ENCODE measurements at regions not wholly inside any gene's neighbourhood (a gene's known extent, or its start where the extent isn't known, plus 50 kb on each side); places are given as distances from the start of the nearest gene placed in this dataset.

GRCh38 chr1:233790121-233790520 lies 114.4 kb upstream of the SLC35F3 start:
- Histone ChIP-seq H3K36me3 (ENCODE audit: control insufficient read depth in 2 of 2, insufficient read depth in 1 of 2, low read length in 2 of 2) (no peaks in the 10 kb centered on the region), H3K9me3 (ENCODE audit: control insufficient read depth, insufficient read depth, low read depth, low read length) (no peaks in the 10 kb centered on the region), H3K27ac (ENCODE audit: extremely low read depth, low read depth, low read length) (no peak overlapping the region), H3K4me3 (ENCODE audit: low read depth, low read length) (no peak overlapping the region), H3K4me1 (ENCODE audit: control insufficient read depth, insufficient read depth, low read length) (no peaks in the 10 kb centered on the region)
- TF ChIP-seq REST (tag by site-specific recombination; IDR thresholded peaks at IDR 0.05) (no peak), ELK4 (IDR thresholded peaks at IDR 0.05; ENCODE audit: borderline replicate concordance, low read depth, low read length) (no peak), PATZ1 (tag by site-specific recombination; IDR thresholded peaks at IDR 0.05) (no peak), ZNF121 (tag by site-specific recombination; IDR thresholded peaks at IDR 0.05) (no peak), GFI1B (tag by site-specific recombination; IDR thresholded peaks at IDR 0.05) (no peak), ZSCAN5A (tag by site-specific recombination; IDR thresholded peaks at IDR 0.05) (no peak), ZNF830 (tag by site-specific recombination; IDR thresholded peaks at IDR 0.05; ENCODE audit: low read depth) (no peak)
- ChIA-PET POLR2A (no interaction called here), CTCF (interaction anchor here (0.8 to 1.9 kb wide), 4 partner anchors 13 to 348 kb away, joined by 3 to 5 read pairs (median 4); no protein-coding TSS in a partner anchor)

- CTCF ChIA-PET = interaction anchor here (0.5 to 3.9 kb wide), 31 partner anchors 10 to 1331 kb away, joined by 3 to 43 read pairs (median 4); no protein-coding TSS in a partner anchor
- peak; percentile 91 for TF ChIP-seq ZNF2 (tag by site-specific recombination; IDR thresholded peaks at IDR 0.05)
- 0 out of 2 replicates have a peak, but pooled peaks have one; percentile 46 for TF ChIP-seq ZFP37 (tag by site-specific recombination; IDR thresholded peaks at IDR 0.05)
- no peak for TF ChIP-seq KLF1 (tag by site-specific recombination; IDR thresholded peaks at IDR 0.05)
- no peak for TF ChIP-seq OVOL3 (tag by site-specific recombination; IDR thresholded peaks at IDR 0.05)
- TF ChIP-seq ZSCAN30 (tag by site-specific recombination; IDR thresholded peaks at IDR 0.05) = 0 out of 2 replicates have a peak, but pooled peaks have one; percentile 61
- peak; percentile 69 for TF ChIP-seq PRDM10 (tag by site-specific recombination; IDR thresholded peaks at IDR 0.05)
- 0 out of 2 replicates have a peak, but pooled peaks have one; percentile 48 for TF ChIP-seq ZNF391 (tag by site-specific recombination; IDR thresholded peaks at IDR 0.05; ENCODE audit: borderline replicate concordance, low read depth)
- no peak for TF ChIP-seq ZNF629 (tag by site-specific recombination; IDR thresholded peaks at IDR 0.05)
- TF ChIP-seq ZNF654 (tag by site-specific recombination; IDR thresholded peaks at IDR 0.05; ENCODE audit: low read depth) = peak; percentile 77
- TF ChIP-seq ZBTB20 (tag by site-specific recombination; IDR thresholded peaks at IDR 0.05) = no peak
- TF ChIP-seq CTCF (tag by site-specific recombination; IDR thresholded peaks at IDR 0.05) = peak; percentile 90
- 0 out of 2 replicates have a peak, but pooled peaks have one; percentile 21 for TF ChIP-seq ZNF664 (tag by site-specific recombination; IDR thresholded peaks at IDR 0.05)
- TF ChIP-seq ZNF433 (tag by site-specific recombination; IDR thresholded peaks at IDR 0.05; ENCODE audit: low read depth) = 0 out of 2 replicates have a peak, but pooled peaks have one; percentile 4
Observed at GRCh38 chr1:233790662-233791371, 113.7 kb upstream of the SLC35F3 start.

More at GRCh38 chr1:233790662-233791371, 113.7 kb upstream of the SLC35F3 start:
- POLR2A ChIA-PET = no interaction called here
- H3K9me3 ChIP-seq (ENCODE audit: control insufficient read depth, insufficient read depth, low read depth, low read length) = no peaks in the 10 kb centered on the region
- no peak overlapping the region for H3K4me3 ChIP-seq (ENCODE audit: low read depth, low read length)
- no peaks in the 10 kb centered on the region for H3K36me3 ChIP-seq (ENCODE audit: control insufficient read depth in 2 of 2, insufficient read depth in 1 of 2, low read length in 2 of 2)
- no peaks in the 10 kb centered on the region for H3K4me1 ChIP-seq (ENCODE audit: control insufficient read depth, insufficient read depth, low read length)
- no peak overlapping the region for H3K27ac ChIP-seq (ENCODE audit: extremely low read depth, low read depth, low read length)

Measured in HEK293 (cell line).